HAP-1 (cell line): ENCODE measurements at regions not wholly inside any gene's neighbourhood (a gene's known extent, or its start where the extent isn't known, plus 50 kb on each side); places are given as distances from the start of the nearest gene placed in this dataset.
"Not testable (repeated sequence)": the region's sequence is repeated elsewhere in the genome, so short reads cannot be mapped to it uniquely, and the experiment has no call there.

Source experiments
- DNase-seq, 2 experiments: peaks; one replicate each; pipeline ENCODE4 v3.0.0-alpha.2; 2016 to 2020; ENCODE audit warnings: low spot score in 2 of 2
- H3K27me3 ChIP-seq: fragments of 250-450 bp; sonication (Bioruptor Pico); 2 replicates; pipeline ENCODE4 v1.5.1; 2020; ENCODE audit warnings: low read depth, mild to moderate bottlenecking, moderate library complexity
- H3K36me3 ChIP-seq: fragments of 250-450 bp; sonication (Bioruptor Pico); replicated peaks from 2 replicates; pipeline ENCODE4 v1.5.1; 2020; ENCODE audit warnings: mild to moderate bottlenecking
- H3K4me1 ChIP-seq: fragments of 250-450 bp; sonication (Bioruptor Pico); 2 replicates; pipeline ENCODE4 v1.5.1; 2020; ENCODE audit warnings: mild to moderate bottlenecking
- H3K4me3 ChIP-seq: fragments of 250-450 bp; sonication (Bioruptor Pico); 2 replicates; pipeline ENCODE4 v1.5.1; 2020; ENCODE audit warnings: mild to moderate bottlenecking, moderate library complexity
- H3K9me3 ChIP-seq: fragments of 250-450 bp; sonication (Bioruptor Pico); 2 replicates; pipeline ENCODE4 v1.5.1; 2020; ENCODE audit warnings: mild to moderate bottlenecking, moderate library complexity
- in situ Hi-C: fragments of 300-500 bp; cut with MboI; formaldehyde crosslinking; loops from 3 replicates; pipeline ENCODE4 v1.14.3; 2020; ENCODE audit warnings: low sequenced_read_pairs, inconsistent platforms, mixed read lengths

GRCh38 chr2:84078471-84078870 lies 380.6 kb downstream of the SUCLG1 start:
- in situ Hi-C loops: no loop called here

GRCh38 chr2:84077496-84077895 lies 381.6 kb downstream of the SUCLG1 start:
- in situ Hi-C loops: no loop called here
- no peaks in the 10 kb centered on the region for H3K9me3 ChIP-seq
- no peaks in the 10 kb centered on the region for H3K4me1 ChIP-seq
- peaks cover 3% of the 10 kb centered on the region; the same call in 1 of the 2 replicates for H3K27me3 ChIP-seq
- H3K4me3 ChIP-seq: no peak overlapping the region
- H3K36me3 ChIP-seq: no peaks in the 10 kb centered on the region
- DNase-seq: peak; percentile 35 to 49

More at GRCh38 chr2:84078471-84078870, 380.6 kb downstream of the SUCLG1 start:
- no peaks in the 10 kb centered on the region for H3K4me1 ChIP-seq
- peaks cover 7% of the 10 kb centered on the region for H3K27me3 ChIP-seq
- H3K36me3 ChIP-seq: no peaks in the 10 kb centered on the region
- no peak overlapping the region for H3K4me3 ChIP-seq
- DNase-seq: no peak
- H3K9me3 ChIP-seq: no peaks in the 10 kb centered on the region

- no peak for DNase-seq
- no peaks in the 10 kb centered on the region for H3K9me3 ChIP-seq
- 0 out of 2 replicates have a peak, but pooled peaks cover 3% of the 10 kb centered on the region for H3K27me3 ChIP-seq
- H3K36me3 ChIP-seq: no peaks in the 10 kb centered on the region
- in situ Hi-C loops: no loop called here
- H3K4me3 ChIP-seq: no peak overlapping the region
- no peaks in the 10 kb centered on the region for H3K4me1 ChIP-seq
Observed at GRCh38 chr2:84071050-84071449, 388.0 kb downstream of the SUCLG1 start.

GRCh38 chr2:84065857-84066256 lies 393.2 kb downstream of the SUCLG1 start:
- no peaks in the 10 kb centered on the region for H3K4me1 ChIP-seq
- no peaks in the 10 kb centered on the region for H3K9me3 ChIP-seq
- in situ Hi-C loops: no loop called here
- 0 out of 2 replicates have a peak, but pooled peaks cover 3% of the 10 kb centered on the region for H3K27me3 ChIP-seq
- no peak overlapping the region for H3K4me3 ChIP-seq
- no peak for DNase-seq
- H3K36me3 ChIP-seq: no peaks in the 10 kb centered on the region

- DNase-seq: no peak
- no peak overlapping the region for H3K4me3 ChIP-seq
- no peaks in the 10 kb centered on the region for H3K9me3 ChIP-seq
- H3K36me3 ChIP-seq: no peaks in the 10 kb centered on the region
- H3K27me3 ChIP-seq: no peaks in the 10 kb centered on the region
- H3K4me1 ChIP-seq: no peaks in the 10 kb centered on the region
- in situ Hi-C loops: no loop called here
Observed at GRCh38 chr2:84057917-84058560, 401.0 kb downstream of the SUCLG1 start.

- no peaks in the 10 kb centered on the region for H3K9me3 ChIP-seq
- H3K27me3 ChIP-seq: no peaks in the 10 kb centered on the region
- no peaks in the 10 kb centered on the region for H3K36me3 ChIP-seq
- H3K4me3 ChIP-seq: no peak overlapping the region
- DNase-seq: no peak
- no peaks in the 10 kb centered on the region for H3K4me1 ChIP-seq
- in situ Hi-C loops: no loop called here
Observed at GRCh38 chr2:84055816-84056215, 403.3 kb downstream of the SUCLG1 start.

- DNase-seq, in situ Hi-C loops, H3K4me1 ChIP-seq, H3K4me3 ChIP-seq, H3K36me3 ChIP-seq, H3K27me3 ChIP-seq, H3K9me3 ChIP-seq: not testable (repeated sequence)
Observed at GRCh38 chr2:84054577-84054976, 404.5 kb downstream of the SUCLG1 start.

GRCh38 chr2:84052913-84053312 lies 406.2 kb downstream of the SUCLG1 start:
- DNase-seq: no peak
- H3K9me3 ChIP-seq: no peaks in the 10 kb centered on the region
- H3K27me3 ChIP-seq: no peaks in the 10 kb centered on the region
- in situ Hi-C loops: no loop called here
- no peaks in the 10 kb centered on the region for H3K36me3 ChIP-seq
- no peak overlapping the region for H3K4me3 ChIP-seq
- H3K4me1 ChIP-seq: no peaks in the 10 kb centered on the region

GRCh38 chr2:84052043-84052442 lies 407.0 kb downstream of the SUCLG1 start:
- H3K4me1 ChIP-seq: no peaks in the 10 kb centered on the region
- no peak for DNase-seq
- H3K27me3 ChIP-seq: no peaks in the 10 kb centered on the region
- no peaks in the 10 kb centered on the region for H3K9me3 ChIP-seq
- in situ Hi-C loops: no loop called here
- no peaks in the 10 kb centered on the region for H3K36me3 ChIP-seq
- no peak overlapping the region for H3K4me3 ChIP-seq

- Histone ChIP-seq H3K4me1 (no peaks in the 10 kb centered on the region), H3K27me3 (peaks cover 2% of the 10 kb centered on the region; the same call in 1 of the 2 replicates), H3K36me3 (no peaks in the 10 kb centered on the region), H3K4me3 (no peak overlapping the region), H3K9me3 (no peaks in the 10 kb centered on the region)
- no peak for DNase-seq
- in situ Hi-C loops: no loop called here
Observed at GRCh38 chr2:84048964-84049363, 410.1 kb downstream of the SUCLG1 start.

- Histone ChIP-seq H3K4me1 (peaks cover 15% of the 10 kb centered on the region), H3K27me3 (peaks cover 7% of the 10 kb centered on the region), H3K36me3 (no peaks in the 10 kb centered on the region), H3K4me3 (no peak overlapping the region), H3K9me3 (no peaks in the 10 kb centered on the region)
- DNase-seq: no peak
- in situ Hi-C loops: no loop called here
Observed at GRCh38 chr2:84041506-84041905, 417.6 kb downstream of the SUCLG1 start.

GRCh38 chr2:84040281-84040680 lies 418.8 kb downstream of the SUCLG1 start:
- Histone ChIP-seq H3K36me3 (no peaks in the 10 kb centered on the region), H3K27me3 (peaks cover 7% of the 10 kb centered on the region), H3K4me3 (no peak overlapping the region), H3K4me1 (peaks cover 15% of the 10 kb centered on the region), H3K9me3 (no peaks in the 10 kb centered on the region)
- no peak for DNase-seq
- in situ Hi-C loops: no loop called here

GRCh38 chr2:84038866-84039265 lies 420.2 kb downstream of the SUCLG1 start:
- Histone ChIP-seq H3K36me3 (no peaks in the 10 kb centered on the region), H3K27me3 (peaks cover 5% of the 10 kb centered on the region), H3K9me3 (no peaks in the 10 kb centered on the region), H3K4me3 (no peak overlapping the region), H3K4me1 (peaks cover 15% of the 10 kb centered on the region)
- peak; percentile 45 to 67 for DNase-seq
- in situ Hi-C loops: no loop called here

GRCh38 chr2:84033347-84033974 lies 425.6 kb downstream of the SUCLG1 start:
- in situ Hi-C loops: no loop called here
- H3K27me3 ChIP-seq: peaks cover 5% of the 10 kb centered on the region
- H3K9me3 ChIP-seq: no peaks in the 10 kb centered on the region
- H3K4me1 ChIP-seq: peaks cover 7% of the 10 kb centered on the region; the same call in 1 of the 2 replicates
- no peaks in the 10 kb centered on the region for H3K36me3 ChIP-seq
- H3K4me3 ChIP-seq: no peak overlapping the region
- no peak for DNase-seq
